ENCODE measurements at regions not wholly inside any gene's neighbourhood (a gene's known extent, or its start where the extent isn't known, plus 50 kb on each side); places are given as distances from the start of the nearest gene placed in this dataset.

DNA sequence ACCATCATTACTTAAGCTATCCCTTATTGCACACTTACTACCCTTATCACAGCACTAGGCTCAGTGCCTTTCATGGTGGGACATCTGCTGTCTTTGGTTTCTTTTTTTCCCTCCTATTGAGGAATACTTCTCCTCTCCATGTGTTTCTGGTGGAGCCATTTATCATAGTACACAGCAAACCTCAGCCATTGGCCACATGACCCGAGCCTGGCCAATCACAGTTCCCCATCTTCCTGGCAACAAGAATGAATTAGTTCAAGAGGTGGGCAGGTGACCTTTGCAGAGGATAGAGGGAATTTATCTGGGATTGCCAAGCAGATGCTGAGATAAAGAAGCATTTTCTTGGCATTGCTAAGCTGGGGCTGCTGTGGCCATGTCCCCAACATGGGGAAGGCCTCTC, 101.1 kb upstream of the ZNF618 start:
- in situ Hi-C loops (cut with MboI; ENCODE audit: low sequenced_read_pairs): no loop called here

DNA sequence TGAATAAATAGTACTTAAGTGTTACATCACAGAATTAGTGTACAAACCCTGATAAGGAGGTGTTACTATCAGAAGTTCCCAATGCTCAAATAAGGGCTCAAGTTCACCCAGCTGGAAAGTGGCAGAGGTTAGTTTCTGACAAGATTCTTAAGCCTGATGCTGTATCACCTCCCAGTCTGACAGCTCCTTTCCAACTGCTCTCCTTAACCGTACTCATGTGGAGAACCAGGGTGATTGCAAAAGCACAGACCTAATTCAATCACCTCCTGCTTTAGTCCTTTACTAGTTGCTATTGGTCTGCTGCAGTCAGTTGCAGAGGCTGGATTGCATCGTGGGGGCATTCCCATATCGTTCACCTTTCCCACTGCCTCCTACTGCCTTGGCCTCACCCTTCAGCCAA, 100.4 kb upstream of the ZNF618 start:
- in situ Hi-C loops (cut with MboI; ENCODE audit: low sequenced_read_pairs): no loop called here

DNA sequence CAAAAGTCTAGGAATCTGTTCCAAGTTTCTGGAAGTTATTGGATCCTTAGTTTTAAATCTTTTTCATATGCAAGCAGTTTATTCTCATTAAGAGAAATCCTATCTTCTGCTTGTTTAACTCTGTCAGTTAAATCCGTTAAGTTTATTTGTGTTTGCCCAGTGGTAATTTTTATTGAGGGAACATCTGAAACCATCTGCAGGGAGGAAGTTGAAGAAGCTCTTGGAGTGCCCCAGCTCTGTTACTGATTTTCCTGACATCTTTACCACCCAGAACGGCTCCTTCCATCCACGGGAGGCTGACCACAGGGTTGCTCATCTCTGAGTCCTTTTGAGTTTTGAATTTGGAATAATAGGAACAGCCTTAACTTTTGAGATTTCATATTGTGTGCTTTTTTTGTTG, 99.9 kb upstream of the ZNF618 start:
- in situ Hi-C loops (cut with MboI; ENCODE audit: low sequenced_read_pairs): no loop called here

DNA sequence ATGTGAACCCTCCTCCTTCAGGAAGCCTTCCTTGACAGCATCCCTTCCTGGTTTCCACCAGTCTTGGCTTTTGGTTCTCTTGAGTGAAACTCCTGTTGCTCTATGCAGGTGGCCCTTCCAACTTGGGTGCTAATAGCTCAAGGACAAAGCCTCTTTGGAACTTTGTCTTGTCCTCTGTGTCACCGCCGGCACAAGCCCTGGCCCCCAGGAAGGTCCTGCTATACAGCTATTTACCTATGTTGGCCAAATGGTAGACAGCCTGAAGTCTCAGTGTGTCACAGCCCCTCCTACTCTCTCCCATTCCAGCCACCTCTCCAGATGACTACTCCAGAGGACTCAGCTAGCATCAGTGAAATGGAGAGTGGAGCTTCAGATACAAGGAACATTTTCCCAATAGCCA, 94.7 kb upstream of the ZNF618 start:
- in situ Hi-C loops (cut with MboI; ENCODE audit: low sequenced_read_pairs): no loop called here

DNA sequence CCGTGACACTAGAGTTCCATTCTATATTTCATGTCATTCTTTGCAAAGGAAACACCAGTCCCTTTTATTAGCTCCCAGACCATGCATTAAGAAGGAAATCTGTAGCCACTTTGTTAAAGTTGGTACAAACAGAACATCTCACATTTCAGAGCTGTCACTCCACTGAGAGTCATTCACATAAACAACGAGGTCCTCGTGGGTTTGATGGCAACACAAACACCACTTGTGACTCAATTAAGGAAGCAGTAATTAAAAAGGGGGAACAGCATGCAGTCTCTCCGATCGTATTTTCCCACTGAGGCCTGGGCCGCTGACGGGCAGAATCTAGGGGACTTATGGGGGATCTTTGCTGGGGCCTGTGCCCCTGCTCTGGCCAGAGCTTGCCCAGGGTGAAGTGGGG, 94.2 kb upstream of the ZNF618 start:
- in situ Hi-C loops (cut with MboI; ENCODE audit: low sequenced_read_pairs): no loop called here

DNA sequence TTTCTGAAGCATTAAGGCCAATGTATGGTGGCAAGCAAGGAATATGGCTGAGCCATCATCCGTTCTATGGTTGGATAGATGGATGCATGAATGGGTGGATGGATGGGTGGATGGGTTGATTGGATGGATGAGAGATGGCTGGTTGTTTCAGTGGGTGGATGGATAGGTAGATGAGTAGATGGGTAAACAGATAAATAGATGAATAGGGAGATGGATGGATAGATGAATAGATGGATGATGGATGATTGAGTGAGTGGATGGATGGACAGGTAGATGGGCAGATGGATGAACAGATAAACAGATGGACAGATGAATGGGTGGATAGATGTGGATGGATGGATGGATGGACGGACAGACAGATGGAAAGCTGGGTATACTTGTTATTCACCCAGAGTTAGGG, 92.6 kb upstream of the ZNF618 start:
- in situ Hi-C loops (cut with MboI; ENCODE audit: low sequenced_read_pairs): no loop called here

DNA sequence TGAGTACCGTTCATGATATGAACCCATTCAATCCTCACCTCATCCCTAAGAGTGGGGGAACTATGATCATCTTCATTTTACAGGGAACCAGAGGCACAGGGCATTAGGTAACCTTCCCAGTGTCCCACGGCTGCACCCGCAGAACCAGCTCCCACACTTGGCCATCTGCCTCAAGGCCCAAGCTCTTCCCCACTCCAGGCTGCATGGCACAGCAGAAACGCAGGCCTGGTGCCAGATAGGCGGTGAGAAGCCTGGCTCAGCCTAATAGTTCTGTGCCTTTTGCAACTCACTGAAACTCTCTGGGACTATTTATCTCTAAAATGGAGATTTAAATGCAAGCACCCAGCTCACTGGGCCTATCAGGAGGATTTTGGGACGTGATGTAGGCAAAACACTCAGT, 90.8 kb upstream of the ZNF618 start:
- in situ Hi-C loops (cut with MboI; ENCODE audit: low sequenced_read_pairs): no loop called here

DNA sequence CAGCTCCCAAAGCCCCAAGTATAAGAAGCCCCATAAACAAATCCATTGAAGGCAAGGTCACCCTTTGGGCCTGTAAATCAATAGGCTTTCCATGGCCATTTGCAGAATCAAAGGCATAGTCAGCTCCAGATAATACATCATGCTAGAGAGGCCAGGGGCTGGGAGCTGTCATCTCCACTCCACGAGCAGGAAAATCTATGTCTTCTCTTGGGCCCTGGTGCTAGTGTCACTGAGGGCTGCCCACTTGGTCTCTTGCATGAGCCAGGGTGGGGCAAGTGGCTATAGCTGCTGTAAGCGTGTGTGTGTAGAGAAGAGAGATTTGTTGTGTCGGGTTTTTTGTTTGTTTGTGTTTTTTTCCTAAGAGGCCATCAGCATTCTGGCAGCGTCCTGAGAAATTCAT, 90.0 kb upstream of the ZNF618 start:
- in situ Hi-C loops (cut with MboI; ENCODE audit: low sequenced_read_pairs): no loop called here

DNA sequence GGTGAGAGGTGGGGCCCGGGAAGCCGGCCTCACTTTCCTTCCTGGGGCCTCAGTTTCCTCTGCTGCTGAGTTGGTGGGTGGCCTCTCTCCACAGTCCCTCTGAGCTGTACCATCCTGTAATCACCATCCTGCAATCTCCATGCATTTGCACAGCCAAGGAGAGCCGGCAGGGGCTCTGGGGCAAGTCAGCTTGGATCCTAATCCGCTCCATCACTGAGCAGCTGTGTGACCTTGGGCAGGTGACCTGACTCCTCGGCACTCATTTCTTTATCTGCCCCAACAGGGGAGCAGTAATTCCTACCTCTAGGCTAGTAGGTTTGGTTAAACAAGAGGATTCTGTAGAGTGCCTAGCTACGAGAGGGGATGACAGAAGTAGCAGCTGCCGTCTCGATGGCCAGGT, 88.2 kb upstream of the ZNF618 start:
- in situ Hi-C loops (cut with MboI; ENCODE audit: low sequenced_read_pairs): no loop called here

DNA sequence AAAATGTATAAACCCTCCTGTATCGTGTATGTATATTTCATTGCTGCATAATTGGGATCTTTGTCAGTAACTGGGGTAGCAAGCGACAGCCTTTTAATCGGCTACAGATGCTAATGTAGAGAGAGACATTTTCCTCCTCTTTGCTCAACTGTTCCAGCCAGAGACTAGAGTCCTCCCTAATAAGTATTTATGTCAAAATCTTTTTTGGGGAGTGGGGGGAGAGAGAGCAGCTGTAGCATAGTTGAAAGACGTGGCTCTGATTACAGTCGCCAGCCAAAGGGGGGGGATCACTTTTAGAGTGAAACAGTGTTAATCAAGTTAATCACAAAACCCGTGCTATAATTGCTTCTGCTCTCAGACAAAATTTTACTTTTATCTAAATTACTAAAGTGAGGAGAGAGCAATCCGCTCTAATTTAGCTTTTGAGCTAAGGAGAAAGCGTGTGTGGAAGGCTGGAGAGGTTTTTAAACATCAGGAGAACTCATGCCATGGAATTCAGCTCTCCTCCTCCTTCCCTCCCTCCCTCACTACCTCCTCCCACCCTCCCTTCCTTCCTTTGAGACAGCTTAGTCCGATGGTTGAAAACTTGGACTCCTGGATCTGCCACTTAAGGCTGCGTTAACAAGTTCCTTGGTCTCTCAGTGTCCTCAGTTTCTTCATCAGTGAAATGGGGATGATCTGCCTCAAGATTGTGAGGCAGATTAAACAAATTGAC, 87.3 kb upstream of the ZNF618 start:
- in situ Hi-C loops (cut with MboI; ENCODE audit: low sequenced_read_pairs): no loop called here

DNA sequence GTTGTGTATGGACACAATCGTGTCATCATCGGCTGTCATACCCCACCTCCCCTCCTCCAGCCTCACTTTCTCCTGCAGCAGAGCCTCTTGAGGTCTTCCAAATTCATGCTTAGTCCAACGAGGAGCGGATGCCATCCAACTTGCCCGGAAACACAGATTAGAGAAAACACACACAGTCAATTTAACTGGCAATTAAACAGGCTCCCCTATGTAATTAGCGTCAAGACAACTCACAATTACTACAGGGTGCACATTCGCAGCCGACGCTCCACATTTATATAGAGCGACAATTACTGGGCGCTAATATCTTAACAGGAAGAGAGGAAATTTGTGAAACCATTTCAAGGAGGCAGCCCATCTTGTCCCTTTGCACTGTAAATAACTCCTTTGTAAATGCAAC, 86.0 kb upstream of the ZNF618 start:
- in situ Hi-C loops (cut with MboI; ENCODE audit: low sequenced_read_pairs): no loop called here

DNA sequence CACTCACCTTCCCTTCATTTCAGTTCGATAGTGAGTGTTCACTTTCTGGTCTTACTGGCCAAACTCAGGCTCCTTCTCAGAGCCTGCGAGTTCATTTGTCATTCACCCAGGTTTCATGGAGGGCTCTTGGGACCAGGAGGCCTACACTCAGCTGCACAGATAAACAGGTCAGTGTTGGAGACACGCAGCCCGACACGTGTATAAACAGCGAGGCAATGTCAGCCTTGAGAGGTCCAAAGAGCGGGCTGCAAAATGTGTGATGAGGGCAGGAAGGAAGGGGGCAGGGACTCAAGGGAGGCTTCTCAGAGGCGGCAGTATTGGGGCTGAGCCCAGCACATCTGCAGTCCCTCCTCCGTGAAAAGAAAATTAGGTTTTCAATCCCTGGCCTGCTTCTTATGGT, 82.6 kb upstream of the ZNF618 start:
- in situ Hi-C loops (cut with MboI; ENCODE audit: low sequenced_read_pairs): no loop called here

DNA sequence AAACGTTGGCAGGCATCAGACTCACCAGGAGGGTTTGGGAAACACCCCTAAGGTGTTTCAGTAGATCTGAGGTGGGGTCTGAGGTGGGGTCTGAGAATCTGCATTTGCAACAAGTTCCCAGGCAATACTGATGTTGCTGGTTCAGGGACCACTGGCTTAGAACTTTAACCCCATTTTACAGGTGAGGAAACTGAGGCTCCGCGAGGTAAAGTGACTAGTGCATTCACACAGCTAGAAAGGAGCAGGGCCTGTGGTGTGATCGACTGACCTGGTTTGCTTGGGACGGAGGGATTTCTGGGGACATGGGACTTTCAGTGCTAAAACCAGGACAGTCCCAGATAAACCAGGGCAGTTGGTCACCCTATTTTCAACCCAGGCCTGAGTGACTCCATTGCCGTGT, 81.4 kb upstream of the ZNF618 start:
- in situ Hi-C loops (cut with MboI; ENCODE audit: low sequenced_read_pairs): no loop called here

DNA sequence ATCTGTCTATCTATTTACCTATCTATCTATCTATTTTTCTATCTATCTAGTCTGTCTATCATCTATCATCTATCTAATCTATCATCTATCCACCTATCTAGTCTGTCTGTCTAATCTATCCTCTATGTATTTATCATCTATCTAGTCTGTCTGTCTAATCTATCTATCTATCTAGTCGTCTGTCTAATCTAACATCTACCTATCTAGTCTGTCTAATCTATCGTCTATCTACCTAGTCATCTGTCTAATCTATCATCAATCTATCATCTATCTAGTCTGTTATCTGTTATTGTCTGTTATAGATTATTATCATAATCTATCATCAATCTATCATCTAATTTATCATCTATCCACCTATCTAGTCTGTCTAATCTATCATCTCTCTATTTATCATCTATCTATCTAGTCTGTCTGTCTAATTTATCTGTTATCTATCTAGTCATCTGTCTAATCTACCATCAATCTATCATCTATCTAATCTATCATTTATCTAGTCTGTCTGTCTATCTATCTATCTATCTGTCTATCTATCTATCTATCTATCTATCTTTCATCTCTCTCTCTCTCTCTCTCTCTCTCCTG, 80.2 kb upstream of the ZNF618 start:
- in situ Hi-C loops (cut with MboI; ENCODE audit: low sequenced_read_pairs): no loop called here

DNA sequence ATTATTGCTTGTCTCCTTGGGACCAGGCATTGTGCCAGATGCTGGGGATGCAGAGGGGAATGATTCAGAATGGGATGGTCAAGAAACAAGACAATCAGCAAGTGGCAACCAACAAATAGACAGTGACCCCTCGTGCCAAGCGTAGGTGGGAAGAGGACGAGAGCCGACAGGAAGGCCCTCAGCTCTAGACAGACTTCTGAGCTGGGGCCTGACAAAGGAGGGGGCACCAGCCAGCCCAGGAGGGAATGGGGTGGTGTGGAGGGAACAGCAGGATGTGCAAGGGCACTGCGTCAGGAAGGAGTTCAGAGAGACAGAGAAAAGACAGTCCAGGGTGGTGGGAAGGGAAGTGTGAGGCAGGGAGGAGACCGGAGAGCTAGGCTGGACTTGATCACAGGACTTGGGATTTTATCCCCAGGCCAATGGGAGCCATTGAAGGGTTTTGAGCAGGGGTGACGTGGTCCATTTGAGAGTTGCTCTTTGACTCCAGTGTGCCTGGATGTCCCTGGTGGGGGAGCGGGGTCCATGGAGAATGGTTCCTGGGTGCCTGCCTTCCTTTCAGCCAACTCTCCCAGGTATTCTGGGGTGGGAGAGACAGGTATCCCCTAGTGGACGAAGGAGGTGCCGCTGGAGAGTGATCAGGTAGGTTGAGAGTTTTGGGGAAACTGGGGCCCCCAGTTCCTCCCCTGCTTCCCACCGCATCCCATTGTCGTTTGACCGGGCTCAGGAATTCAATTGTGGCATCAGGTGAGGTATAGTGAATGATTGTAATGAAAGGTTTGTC, 79.3 kb upstream of the ZNF618 start:
- in situ Hi-C loops (cut with MboI; ENCODE audit: low sequenced_read_pairs): no loop called here

DNA sequence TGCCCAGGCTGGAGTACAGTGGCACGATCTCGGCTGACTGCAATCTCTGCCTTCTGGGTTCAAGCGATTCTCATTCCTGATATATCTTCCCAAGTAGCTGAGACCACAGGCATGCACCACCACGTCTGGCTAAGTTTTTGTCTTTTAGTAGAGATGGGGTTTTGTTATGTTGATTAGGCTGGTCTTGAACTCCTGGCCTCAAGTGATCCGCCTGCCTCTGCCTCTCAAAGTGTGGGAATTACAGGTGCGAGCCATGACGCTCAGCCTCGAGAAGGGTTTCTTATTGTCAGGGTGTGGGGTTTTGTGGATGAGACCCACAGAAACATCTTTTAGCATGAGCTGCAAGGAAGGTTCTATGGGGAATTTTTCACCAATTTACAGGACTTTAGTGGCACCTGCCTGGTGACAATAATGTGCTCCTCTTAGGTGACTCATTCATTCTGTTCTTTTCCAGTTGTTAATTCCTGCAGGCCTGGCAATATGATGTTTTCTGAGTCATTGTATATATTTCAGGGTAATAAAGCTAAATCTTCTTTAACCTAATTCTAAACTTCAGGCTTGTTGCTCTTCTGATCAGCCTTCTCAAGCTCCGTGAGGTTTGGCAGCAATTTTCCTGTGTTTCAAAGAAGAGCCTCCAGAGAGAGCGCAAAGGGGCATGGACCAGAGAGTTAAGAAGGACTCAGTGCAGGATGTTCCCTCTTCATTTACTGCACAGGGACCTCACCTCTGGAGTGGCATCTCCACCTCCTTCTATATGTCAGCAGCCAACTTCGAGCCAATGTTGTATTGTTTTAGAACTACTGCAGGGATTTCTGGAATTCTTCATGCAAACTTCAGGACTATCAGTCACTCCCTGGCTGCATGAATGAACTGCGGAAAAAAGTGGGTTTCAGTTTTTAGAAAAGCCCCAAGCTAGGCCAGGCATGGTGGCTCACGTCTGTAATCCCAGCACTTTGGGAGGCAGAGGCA, 77.8 kb upstream of the ZNF618 start:
- in situ Hi-C loops (cut with MboI; ENCODE audit: low sequenced_read_pairs): no loop called here

DNA sequence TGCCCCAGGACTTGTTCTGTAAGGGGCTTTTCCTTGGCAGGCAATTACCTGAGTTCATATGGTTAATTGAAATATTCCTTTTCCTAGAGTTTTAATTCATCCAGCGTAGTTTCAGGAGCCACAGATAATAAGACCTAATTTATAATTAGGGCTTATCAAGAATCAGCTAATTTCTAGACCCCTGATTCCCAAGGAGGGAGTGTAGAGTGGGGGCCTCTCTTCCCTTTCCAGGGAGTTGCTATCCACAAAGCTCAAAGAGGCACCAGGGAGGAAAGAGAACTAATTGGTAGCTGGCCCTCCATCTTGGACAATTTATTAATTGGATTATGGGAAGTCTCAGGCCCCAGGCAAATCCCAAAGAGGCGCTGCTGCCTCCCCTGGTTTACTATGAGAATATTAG, 75.8 kb upstream of the ZNF618 start:
- in situ Hi-C loops (cut with MboI; ENCODE audit: low sequenced_read_pairs): no loop called here

DNA sequence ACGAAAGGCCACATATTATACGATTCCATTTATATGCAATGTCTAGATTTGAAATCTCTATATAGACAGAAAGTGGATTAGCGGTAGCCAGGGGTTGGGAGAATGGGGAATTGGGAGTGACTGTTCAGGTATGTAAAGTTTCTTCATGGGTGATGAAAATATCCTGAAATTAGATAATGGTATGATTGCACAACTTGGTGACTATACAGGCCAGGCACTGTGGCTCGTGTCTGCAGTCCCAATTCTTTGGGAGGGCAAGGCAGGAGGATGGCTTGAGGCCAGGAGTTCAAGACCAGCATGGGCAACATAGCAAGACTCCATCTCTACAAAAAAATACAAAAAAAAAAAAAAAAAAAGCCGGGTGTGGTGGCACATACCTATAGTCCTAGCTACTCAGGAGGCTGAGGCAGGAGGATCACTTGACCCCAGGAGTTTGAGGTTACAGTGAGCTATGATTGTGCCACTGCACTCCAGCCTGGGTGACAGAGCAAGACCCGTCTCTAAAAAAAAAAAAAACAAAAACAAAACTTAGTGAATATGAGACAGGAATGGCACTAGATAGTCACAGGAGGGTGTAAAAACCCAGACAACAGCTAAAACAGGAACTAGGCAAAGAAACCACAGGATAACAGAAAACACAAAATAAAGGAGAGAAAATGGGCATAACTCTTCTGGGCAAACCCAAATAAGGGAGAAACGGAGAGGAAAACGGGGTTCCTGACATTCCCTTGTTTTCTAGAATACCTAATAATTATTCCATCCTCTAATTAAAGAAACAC, 72.1 kb upstream of the ZNF618 start:
- in situ Hi-C loops (cut with MboI; ENCODE audit: low sequenced_read_pairs): no loop called here

DNA sequence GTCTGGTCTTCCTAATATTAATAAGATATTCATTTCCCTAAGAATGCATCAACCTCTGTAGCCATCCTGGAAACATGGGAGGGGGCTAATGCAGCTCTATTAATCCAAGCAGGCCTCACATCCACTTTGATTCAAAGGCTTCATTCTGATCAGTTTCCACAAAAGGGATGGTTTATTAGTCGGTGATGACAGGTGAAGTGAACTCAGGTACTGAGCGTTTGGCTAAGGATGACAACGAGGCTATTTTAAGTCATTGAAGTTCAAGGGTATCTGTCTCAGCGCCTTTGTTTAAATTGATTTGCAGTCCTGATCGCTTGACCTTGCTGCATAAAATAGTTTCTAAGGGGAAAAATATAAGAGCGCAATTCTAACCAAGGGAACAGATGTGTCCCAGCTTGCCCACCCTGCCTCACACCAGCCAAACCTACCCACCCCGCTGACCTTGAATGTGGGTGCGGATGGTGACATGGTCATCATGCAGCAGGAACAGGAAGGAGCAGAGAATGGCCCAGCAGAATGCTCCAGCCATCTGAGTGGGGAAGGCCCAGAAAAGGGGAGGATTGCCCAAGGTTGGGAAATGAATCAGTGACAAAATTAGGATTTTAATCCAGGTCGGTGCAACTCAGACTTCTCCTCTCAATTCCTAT, 70.5 kb upstream of the ZNF618 start:
- in situ Hi-C loops (cut with MboI; ENCODE audit: low sequenced_read_pairs): no loop called here
